GM19452 (cell line): ENCODE measurements at regions not wholly inside any gene's neighbourhood (a gene's known extent, or its start where the extent isn't known, plus 50 kb on each side); places are given as distances from the start of the nearest gene placed in this dataset.
"Not testable (repeated sequence)": the region's sequence is repeated elsewhere in the genome, so short reads cannot be mapped to it uniquely, and the experiment has no call there.

Source experiments
- ATAC-seq: cut with Tn5 transposase; IDR thresholded peaks from one replicate; pipeline ENCODE4 v1.9.1; 2021; ENCODE audit not compliant: unreplicated experiment

- ATAC-seq, result not testable (repeated sequence)
Measured at GRCh38 chr2:37722971-37723370, 51.5 kb upstream of the CDC42EP3 start.

GRCh38 chr2:37730037-37730818 is 58.8 kb upstream of the CDC42EP3 start:
- ATAC-seq, result no peak

GRCh38 chr2:37732412-37732811 is 61.0 kb upstream of the CDC42EP3 start:
- ATAC-seq, result not testable (repeated sequence)

- no peak for ATAC-seq
Measured at GRCh38 chr2:37733251-37733650, 61.8 kb upstream of the CDC42EP3 start.

- ATAC-seq, result not testable (repeated sequence)
Measured at GRCh38 chr2:37733955-37734354, 62.5 kb upstream of the CDC42EP3 start.

GRCh38 chr2:37734891-37735523 is 63.6 kb upstream of the CDC42EP3 start:
- not testable (repeated sequence) for ATAC-seq

GRCh38 chr2:37735524-37735910 is 64.1 kb upstream of the CDC42EP3 start:
- ATAC-seq, result not testable (repeated sequence)

GRCh38 chr2:37737507-37737906 is 66.1 kb upstream of the CDC42EP3 start:
- ATAC-seq, result no peak

- ATAC-seq, result no peak
Measured at GRCh38 chr2:37738266-37738885, 66.9 kb upstream of the CDC42EP3 start.

GRCh38 chr2:37739153-37739552 is 67.7 kb upstream of the CDC42EP3 start:
- no peak for ATAC-seq

- no peak for ATAC-seq
Measured at GRCh38 chr2:37740164-37740739, 68.8 kb upstream of the CDC42EP3 start.

GRCh38 chr2:37742286-37742685 is 70.8 kb upstream of the CDC42EP3 start:
- no peak for ATAC-seq

- no peak for ATAC-seq
Measured at GRCh38 chr2:37744010-37744409, 72.6 kb upstream of the CDC42EP3 start.

- ATAC-seq, result not testable (repeated sequence)
Measured at GRCh38 chr2:37744961-37745360, 73.5 kb upstream of the CDC42EP3 start.

- not testable (repeated sequence) for ATAC-seq
Measured at GRCh38 chr2:37746011-37746410, 74.6 kb upstream of the CDC42EP3 start.

GRCh38 chr2:37746883-37747282 is 75.4 kb upstream of the CDC42EP3 start:
- ATAC-seq, result no peak

- no peak for ATAC-seq
Measured at GRCh38 chr2:37748541-37748940, 77.1 kb upstream of the CDC42EP3 start.

- ATAC-seq, result not testable (repeated sequence)
Measured at GRCh38 chr2:37750286-37750685, 78.8 kb upstream of the CDC42EP3 start.

GRCh38 chr2:37752766-37753165 is 81.3 kb upstream of the CDC42EP3 start:
- ATAC-seq, result no peak

GRCh38 chr2:37753758-37754157 is 82.3 kb upstream of the CDC42EP3 start:
- ATAC-seq, result no peak

- ATAC-seq, result not testable (repeated sequence)
Measured at GRCh38 chr2:37755961-37756559, 84.6 kb upstream of the CDC42EP3 start.
